DND-41 (cell line): ENCODE measurements at regions not wholly inside any gene's neighbourhood (a gene's known extent, or its start where the extent isn't known, plus 50 kb on each side); places are given as distances from the start of the nearest gene placed in this dataset.

Experiments
- ATAC-seq: fragments of 200-7000 bp; cut with Tn5 transposase; 3 replicates; pipeline ENCODE4 v1.9.1; 2021; ENCODE audit warnings: low read depth; ENCODE audit not compliant: insufficient read depth
- DNase-seq: peaks from one replicate; pipeline ENCODE4 v3.0.0-alpha.2; 2020
- H2AFZ ChIP-seq: 2 replicates; pipeline ENCODE4 v1.6.0; 2012; ENCODE audit warnings: low read depth, low read length
- H3K27ac ChIP-seq: 2 replicates; pipeline ENCODE4 v1.5.1; 2012; ENCODE audit warnings: low read length, inconsistent platforms
- H3K27me3 ChIP-seq: fragments of 200-600 bp; sonication (generic); 2 replicates; pipeline ENCODE4 v1.6.0; 2012; ENCODE audit warnings: low read length, mild to moderate bottlenecking, inconsistent platforms; ENCODE audit not compliant: insufficient read depth, poor library complexity
- H3K36me3 ChIP-seq: 2 replicates; pipeline ENCODE4 v1.5.1; 2012; ENCODE audit warnings: low read length, inconsistent platforms; ENCODE audit not compliant: insufficient read depth
- H3K4me1 ChIP-seq: 2 replicates; pipeline ENCODE4 v1.5.1; 2012; ENCODE audit warnings: mild to moderate bottlenecking, low read length; ENCODE audit not compliant: insufficient read depth
- H3K4me2 ChIP-seq: 2 replicates; pipeline ENCODE4 v1.6.0; 2012; ENCODE audit warnings: mild to moderate bottlenecking, moderate library complexity, low read length, inconsistent platforms; ENCODE audit not compliant: insufficient read depth
- H3K4me3 ChIP-seq, 2 experiments: fragments of 200-600 bp in 1 of 2; shearing (Covaris generic) in 1 of 2; 2 replicates each; pipeline ENCODE4 v1.5.1; 2012 to 2016; ENCODE audit warnings: inconsistent platforms in 2 of 2, low read length in 2 of 2, mild to moderate bottlenecking in 2 of 2, low read depth in 1 of 2, moderate library complexity in 1 of 2
- H3K79me2 ChIP-seq: 2 replicates; pipeline ENCODE4 v1.6.0; 2012; ENCODE audit warnings: low read length, inconsistent platforms; ENCODE audit not compliant: insufficient read depth
- H3K9ac ChIP-seq: 2 replicates; pipeline ENCODE4 v1.6.0; 2012; ENCODE audit warnings: low read depth, mild to moderate bottlenecking, inconsistent platforms, low read length, moderate library complexity
- H3K9me3 ChIP-seq: 2 replicates; pipeline ENCODE4 v1.5.1; 2012; ENCODE audit warnings: low read length, moderate library complexity, mild to moderate bottlenecking, inconsistent platforms; ENCODE audit not compliant: insufficient read depth, severe bottlenecking
- H4K20me1 ChIP-seq: 2 replicates; pipeline ENCODE4 v1.6.0; 2012; ENCODE audit warnings: low read length; ENCODE audit not compliant: insufficient read depth
- EZH2 ChIP-seq: IDR thresholded peaks from 3 replicates; pipeline ENCODE4 v1.6.1; 2012; ENCODE audit warnings: borderline replicate concordance, low read depth, mild to moderate bottlenecking, moderate library complexity, low read length, inconsistent platforms; ENCODE audit not compliant: severe bottlenecking
- TF ChIP-seq, protein P1 (sequence below): IDR thresholded peaks from 2 replicates; pipeline ENCODE4 v1.5.1; 2012; ENCODE audit warnings: borderline replicate concordance, low read length, moderate library complexity, mild to moderate bottlenecking; ENCODE audit not compliant: poor library complexity, severe bottlenecking; ENCODE audit errors: extremely low read depth

DNA sequence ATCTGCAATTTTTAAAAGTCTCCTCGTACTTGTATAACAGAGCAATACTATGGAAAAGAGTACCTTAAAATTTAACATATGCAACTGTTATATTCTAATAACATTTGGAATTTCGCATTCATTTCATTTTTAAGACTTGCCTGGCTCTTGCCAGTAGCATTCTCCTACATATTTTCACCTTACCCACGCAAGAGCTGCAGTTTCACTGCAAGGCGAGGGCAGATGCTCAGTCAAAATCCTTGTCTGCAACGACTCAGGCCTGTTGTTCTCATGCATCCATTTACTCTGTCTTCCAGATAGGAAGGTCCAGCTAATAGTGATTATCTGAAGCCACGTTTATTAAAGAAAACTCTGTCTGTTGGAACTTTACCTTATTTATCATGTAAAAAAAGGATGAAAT, 227.0 kb upstream of the RFC3 start:
- no peaks in the 10 kb centered on the region for H3K27me3 ChIP-seq
- H3K79me2 ChIP-seq, result no peaks in the 10 kb centered on the region
- H4K20me1 ChIP-seq, result no peaks in the 10 kb centered on the region
- H3K27ac ChIP-seq, result no peak overlapping the region
- no peaks in the 10 kb centered on the region for H3K4me1 ChIP-seq
- no peak overlapping the region for H3K4me3 ChIP-seq
- no peak for DNase-seq
- no peak for ATAC-seq
- TF ChIP-seq, protein P1, sequence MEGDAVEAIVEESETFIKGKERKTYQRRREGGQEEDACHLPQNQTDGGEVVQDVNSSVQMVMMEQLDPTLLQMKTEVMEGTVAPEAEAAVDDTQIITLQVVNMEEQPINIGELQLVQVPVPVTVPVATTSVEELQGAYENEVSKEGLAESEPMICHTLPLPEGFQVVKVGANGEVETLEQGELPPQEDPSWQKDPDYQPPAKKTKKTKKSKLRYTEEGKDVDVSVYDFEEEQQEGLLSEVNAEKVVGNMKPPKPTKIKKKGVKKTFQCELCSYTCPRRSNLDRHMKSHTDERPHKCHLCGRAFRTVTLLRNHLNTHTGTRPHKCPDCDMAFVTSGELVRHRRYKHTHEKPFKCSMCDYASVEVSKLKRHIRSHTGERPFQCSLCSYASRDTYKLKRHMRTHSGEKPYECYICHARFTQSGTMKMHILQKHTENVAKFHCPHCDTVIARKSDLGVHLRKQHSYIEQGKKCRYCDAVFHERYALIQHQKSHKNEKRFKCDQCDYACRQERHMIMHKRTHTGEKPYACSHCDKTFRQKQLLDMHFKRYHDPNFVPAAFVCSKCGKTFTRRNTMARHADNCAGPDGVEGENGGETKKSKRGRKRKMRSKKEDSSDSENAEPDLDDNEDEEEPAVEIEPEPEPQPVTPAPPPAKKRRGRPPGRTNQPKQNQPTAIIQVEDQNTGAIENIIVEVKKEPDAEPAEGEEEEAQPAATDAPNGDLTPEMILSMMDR, result no peak
- TF ChIP-seq EZH2, result no peak
- H2AFZ ChIP-seq, result no peak overlapping the region
- H3K9ac ChIP-seq, result no peak overlapping the region
- no peaks in the 10 kb centered on the region for H3K9me3 ChIP-seq
- H3K4me2 ChIP-seq, result no peak overlapping the region
- no peaks in the 10 kb centered on the region for H3K36me3 ChIP-seq

DNA sequence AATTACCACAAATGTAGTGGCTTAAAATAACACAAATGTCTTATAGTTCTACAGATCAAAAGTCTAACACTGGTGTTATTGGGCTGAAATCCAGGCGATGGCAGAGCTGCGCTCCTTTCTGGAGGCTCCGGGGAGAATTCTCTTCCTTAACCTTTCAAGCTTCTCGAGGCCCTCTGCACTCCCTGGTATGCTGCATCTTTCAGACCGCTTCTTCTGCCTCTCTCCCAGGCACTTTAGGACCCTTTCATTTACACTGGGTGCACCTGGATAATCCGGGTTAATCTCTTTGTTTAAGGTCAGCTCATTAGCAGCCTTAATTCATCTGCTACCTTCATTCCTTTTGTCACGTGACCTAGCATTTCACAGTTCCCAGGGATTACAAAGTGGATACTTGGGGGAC, 211.3 kb upstream of the RFC3 start:
- no peaks in the 10 kb centered on the region for H4K20me1 ChIP-seq
- H3K9me3 ChIP-seq, result no peaks in the 10 kb centered on the region
- H3K4me1 ChIP-seq, result no peaks in the 10 kb centered on the region
- no peak overlapping the region for H3K27ac ChIP-seq
- H3K27me3 ChIP-seq, result no peaks in the 10 kb centered on the region
- H2AFZ ChIP-seq, result no peak overlapping the region
- H3K79me2 ChIP-seq, result no peaks in the 10 kb centered on the region
- ATAC-seq, result no peak
- TF ChIP-seq, protein P1, result no peak
- TF ChIP-seq EZH2, result no peak
- DNase-seq, result no peak
- no peak overlapping the region for H3K4me3 ChIP-seq
- H3K4me2 ChIP-seq, result no peak overlapping the region
- H3K36me3 ChIP-seq, result no peaks in the 10 kb centered on the region
- no peak overlapping the region for H3K9ac ChIP-seq

DNA sequence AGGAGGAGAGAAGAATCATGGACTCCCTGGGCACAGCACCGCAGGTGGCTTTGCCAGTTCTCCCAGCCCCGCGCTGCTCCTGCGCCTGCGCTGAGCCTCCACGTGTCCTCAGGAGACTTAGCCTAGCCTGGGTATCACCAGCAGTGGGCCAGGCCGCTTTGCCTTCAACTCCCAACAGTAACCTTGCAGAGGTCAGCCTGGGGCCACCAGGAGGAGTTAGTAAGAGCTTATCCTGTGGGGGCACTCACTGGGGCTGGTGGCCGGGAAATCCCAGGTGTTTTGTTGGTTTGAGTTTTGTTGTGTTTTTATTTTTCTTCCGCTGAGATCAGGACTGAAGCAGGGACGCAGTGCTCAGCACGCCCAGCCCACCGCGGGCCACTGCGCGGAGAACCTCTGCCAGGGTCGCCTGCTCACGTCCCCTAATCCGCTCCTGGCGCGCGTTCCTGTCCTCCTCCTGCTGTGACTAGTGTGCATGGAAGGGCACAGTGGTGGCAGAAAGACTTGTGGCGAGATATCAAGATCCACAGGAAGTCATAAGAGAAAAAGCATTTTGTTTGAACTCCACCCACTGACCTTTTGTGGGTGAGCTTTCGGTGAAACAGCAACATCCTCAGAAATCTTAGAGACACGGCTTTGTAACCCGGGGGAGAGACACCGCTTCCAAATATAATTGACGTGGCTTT, 207.4 kb upstream of the RFC3 start:
- H3K9ac ChIP-seq, result no peak overlapping the region
- TF ChIP-seq, protein P1, result no peak
- no peak for TF ChIP-seq EZH2
- no peak overlapping the region for H3K4me2 ChIP-seq
- H2AFZ ChIP-seq, result no peak overlapping the region
- no peak for DNase-seq
- no peaks in the 10 kb centered on the region for H4K20me1 ChIP-seq
- no peak overlapping the region for H3K27ac ChIP-seq
- H3K4me3 ChIP-seq, result no peak overlapping the region
- H3K4me1 ChIP-seq, result no peaks in the 10 kb centered on the region
- ATAC-seq, result no peak
- no peaks in the 10 kb centered on the region for H3K27me3 ChIP-seq
- H3K9me3 ChIP-seq, result no peaks in the 10 kb centered on the region
- H3K36me3 ChIP-seq, result no peaks in the 10 kb centered on the region
- H3K79me2 ChIP-seq, result no peaks in the 10 kb centered on the region
